Gastroesophageal sphincter (tissue), 3 donors: ENCODE measurements at regions not wholly inside any gene's neighbourhood (a gene's known extent, or its start where the extent isn't known, plus 50 kb on each side); places are given as distances from the start of the nearest gene placed in this dataset.

Experiments used
- CTCF ChIP-seq, 4 experiments: fragments of 200-600 bp in 2 of 4; fragments of 450-650 bp in 2 of 4; sonication (generic) in 1 of 4; IDR thresholded peaks; one replicate each; pipeline ENCODE4 v1.5.1; 2017 to 2019; ENCODE audit warnings: antibody characterized with exemption in 4 of 4, mild to moderate bottlenecking in 2 of 4, moderate library complexity in 2 of 4
- EP300 ChIP-seq: sonication (generic); formaldehyde crosslinking; IDR thresholded peaks from one replicate; pipeline ENCODE4 v1.6.1; 2017; ENCODE audit warnings: antibody characterized with exemption, mild to moderate bottlenecking
- POLR2A ChIP-seq, 2 donors: fragments of 450-650 bp; IDR thresholded peaks; one replicate each; pipeline ENCODE4 v1.6.1; 2017; ENCODE audit warnings: antibody characterized with exemption in 2 of 2, mild to moderate bottlenecking in 2 of 2, moderate library complexity in 1 of 2
- POLR2AphosphoS5 ChIP-seq: sonication (generic); formaldehyde crosslinking; IDR thresholded peaks from one replicate; pipeline ENCODE4 v1.6.1; 2017; ENCODE audit warnings: antibody characterized with exemption

DNA sequence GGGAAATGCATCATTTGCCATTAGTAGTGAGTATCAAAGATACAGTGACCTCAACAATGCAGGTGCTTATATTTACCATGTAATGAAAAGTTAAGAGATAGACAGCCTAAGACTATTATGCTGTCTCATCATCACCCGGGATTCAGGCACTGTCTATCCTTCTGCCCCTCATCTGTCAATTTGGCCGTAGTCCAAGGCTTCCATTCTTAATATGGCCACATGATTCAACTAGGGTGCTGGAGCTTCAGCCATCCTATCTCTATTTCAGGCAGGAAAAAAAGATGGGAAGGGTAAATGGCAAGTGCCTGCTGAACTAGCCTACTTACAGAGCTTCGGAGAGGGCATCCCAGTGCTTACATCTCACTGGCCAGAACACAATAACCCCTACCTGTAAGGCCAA is 196.7 kb upstream of the LNX1 start:
- TF ChIP-seq CTCF (IDR thresholded peaks at IDR 0.05) (no peak), EP300 (no peak), POLR2A (IDR thresholded peaks at IDR 0.05) (no peak), POLR2AphosphoS5 (no peak)
